B cell (primary cell): ENCODE measurements at regions not wholly inside any gene's neighbourhood (a gene's known extent, or its start where the extent isn't known, plus 50 kb on each side); places are given as distances from the start of the nearest gene placed in this dataset.

Experiments
- EZH2 ChIP-seq: IDR thresholded peaks from 2 replicates; pipeline ENCODE4 v1.6.1; 2012; ENCODE audit warnings: borderline replicate concordance, low read depth, mild to moderate bottlenecking, moderate library complexity, low read length; ENCODE audit not compliant: insufficient read depth, poor library complexity, severe bottlenecking
- TF ChIP-seq, protein P1 (sequence below): fragments of 200-600 bp; IDR thresholded peaks from one replicate; pipeline ENCODE4 v1.8.0; 2022; ENCODE audit warnings: antibody characterized with exemption, mild to moderate bottlenecking

GRCh38 chr22:22047776-22048175, 65.2 kb upstream of the TOP3B start:
- TF ChIP-seq, protein P1, sequence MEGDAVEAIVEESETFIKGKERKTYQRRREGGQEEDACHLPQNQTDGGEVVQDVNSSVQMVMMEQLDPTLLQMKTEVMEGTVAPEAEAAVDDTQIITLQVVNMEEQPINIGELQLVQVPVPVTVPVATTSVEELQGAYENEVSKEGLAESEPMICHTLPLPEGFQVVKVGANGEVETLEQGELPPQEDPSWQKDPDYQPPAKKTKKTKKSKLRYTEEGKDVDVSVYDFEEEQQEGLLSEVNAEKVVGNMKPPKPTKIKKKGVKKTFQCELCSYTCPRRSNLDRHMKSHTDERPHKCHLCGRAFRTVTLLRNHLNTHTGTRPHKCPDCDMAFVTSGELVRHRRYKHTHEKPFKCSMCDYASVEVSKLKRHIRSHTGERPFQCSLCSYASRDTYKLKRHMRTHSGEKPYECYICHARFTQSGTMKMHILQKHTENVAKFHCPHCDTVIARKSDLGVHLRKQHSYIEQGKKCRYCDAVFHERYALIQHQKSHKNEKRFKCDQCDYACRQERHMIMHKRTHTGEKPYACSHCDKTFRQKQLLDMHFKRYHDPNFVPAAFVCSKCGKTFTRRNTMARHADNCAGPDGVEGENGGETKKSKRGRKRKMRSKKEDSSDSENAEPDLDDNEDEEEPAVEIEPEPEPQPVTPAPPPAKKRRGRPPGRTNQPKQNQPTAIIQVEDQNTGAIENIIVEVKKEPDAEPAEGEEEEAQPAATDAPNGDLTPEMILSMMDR, result no peak
- TF ChIP-seq EZH2, result no peak
